ENCODE measurements at regions not wholly inside any gene's neighbourhood (a gene's known extent, or its start where the extent isn't known, plus 50 kb on each side); places are given as distances from the start of the nearest gene placed in this dataset.

GRCh38 chr16:5870886-5871691, 773.5 kb upstream of the EEF2KMT start:
- ChIA-PET POLR2A (ENCODE audit: unreplicated experiment) (no interaction called here), CTCF (no interaction called here)
- H3K79me2 ChIP-seq (ENCODE audit: low read length) = no peaks in the 10 kb centered on the region
- H3K27ac ChIP-seq (ENCODE audit: low read length) = no peak overlapping the region
- no TSS peak for BruUV-seq (replicated peaks)
- H3K9me2 ChIP-seq (replicated peaks; ENCODE audit: low read length) = no peaks in the 10 kb centered on the region
- intact Hi-C loops (cut with micrococcal nuclease) = no loop called here
- ATAC-seq (no peak), DNase-seq (no peak)
- no peaks in the 10 kb centered on the region for H3K9me3 ChIP-seq (ENCODE audit: low read length)
- no peaks in the 10 kb centered on the region for H4K20me1 ChIP-seq (ENCODE audit: low read length)
- H2AFZ ChIP-seq (ENCODE audit: low read length) = no peak overlapping the region
- H3K36me3 ChIP-seq (ENCODE audit: low read depth, low read length) = no peaks in the 10 kb centered on the region
- no peak for TF ChIP-seq EZH2phosphoT487 (IDR thresholded peaks at IDR 0.05; ENCODE audit: borderline replicate concordance, low read length)
- TF ChIP-seq EZH2 (IDR thresholded peaks at IDR 0.05; ENCODE audit: low read length, unreplicated experiment) = no peak
- TF ChIP-seq, protein P1, sequence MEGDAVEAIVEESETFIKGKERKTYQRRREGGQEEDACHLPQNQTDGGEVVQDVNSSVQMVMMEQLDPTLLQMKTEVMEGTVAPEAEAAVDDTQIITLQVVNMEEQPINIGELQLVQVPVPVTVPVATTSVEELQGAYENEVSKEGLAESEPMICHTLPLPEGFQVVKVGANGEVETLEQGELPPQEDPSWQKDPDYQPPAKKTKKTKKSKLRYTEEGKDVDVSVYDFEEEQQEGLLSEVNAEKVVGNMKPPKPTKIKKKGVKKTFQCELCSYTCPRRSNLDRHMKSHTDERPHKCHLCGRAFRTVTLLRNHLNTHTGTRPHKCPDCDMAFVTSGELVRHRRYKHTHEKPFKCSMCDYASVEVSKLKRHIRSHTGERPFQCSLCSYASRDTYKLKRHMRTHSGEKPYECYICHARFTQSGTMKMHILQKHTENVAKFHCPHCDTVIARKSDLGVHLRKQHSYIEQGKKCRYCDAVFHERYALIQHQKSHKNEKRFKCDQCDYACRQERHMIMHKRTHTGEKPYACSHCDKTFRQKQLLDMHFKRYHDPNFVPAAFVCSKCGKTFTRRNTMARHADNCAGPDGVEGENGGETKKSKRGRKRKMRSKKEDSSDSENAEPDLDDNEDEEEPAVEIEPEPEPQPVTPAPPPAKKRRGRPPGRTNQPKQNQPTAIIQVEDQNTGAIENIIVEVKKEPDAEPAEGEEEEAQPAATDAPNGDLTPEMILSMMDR (conservative IDR thresholded peaks at IDR 0.05; ENCODE audit: low read depth, low read length) = no peak
- no peaks in the 10 kb centered on the region for H3K27me3 ChIP-seq (ENCODE audit: low read length)
- no peaks in the 10 kb centered on the region for H3K4me1 ChIP-seq (ENCODE audit: insufficient read depth, low read length)
- no peak overlapping the region for H3K4me3 ChIP-seq (ENCODE audit: low read length)
- H3K4me2 ChIP-seq (ENCODE audit: low read length) = no peak overlapping the region
- H3F3A ChIP-seq (ENCODE audit: low read length, unreplicated experiment) = no peaks in the 10 kb centered on the region
- H3K9ac ChIP-seq (ENCODE audit: low read length) = no peak overlapping the region

GRCh38 chr16:5867250-5867649, 769.7 kb upstream of the EEF2KMT start:
- Histone ChIP-seq H3F3A (ENCODE audit: low read length, unreplicated experiment) (no peaks in the 10 kb centered on the region), H3K9ac (ENCODE audit: low read length) (no peak overlapping the region), H3K4me3 (ENCODE audit: low read length) (no peak overlapping the region), H3K9me3 (ENCODE audit: low read length) (no peaks in the 10 kb centered on the region), H3K4me1 (ENCODE audit: insufficient read depth, low read length) (no peaks in the 10 kb centered on the region), H3K79me2 (ENCODE audit: low read length) (no peaks in the 10 kb centered on the region), H3K9me2 (replicated peaks; ENCODE audit: low read length) (no peaks in the 10 kb centered on the region), H3K4me2 (ENCODE audit: low read length) (no peak overlapping the region), H3K27me3 (ENCODE audit: low read length) (no peaks in the 10 kb centered on the region), H3K36me3 (ENCODE audit: low read depth, low read length) (no peaks in the 10 kb centered on the region), H2AFZ (ENCODE audit: low read length) (no peak overlapping the region), H3K27ac (ENCODE audit: low read length) (no peak overlapping the region), H4K20me1 (ENCODE audit: low read length) (no peaks in the 10 kb centered on the region)
- ATAC-seq = no peak
- TF ChIP-seq, protein P1 (conservative IDR thresholded peaks at IDR 0.05; ENCODE audit: low read depth, low read length) = no peak
- no peak for TF ChIP-seq EZH2phosphoT487 (IDR thresholded peaks at IDR 0.05; ENCODE audit: borderline replicate concordance, low read length)
- no TSS peak for BruUV-seq (replicated peaks)
- no peak for DNase-seq
- intact Hi-C loops (cut with micrococcal nuclease) = no loop called here
- ChIA-PET CTCF (no interaction called here), POLR2A (ENCODE audit: unreplicated experiment) (no interaction called here)

DNA sequence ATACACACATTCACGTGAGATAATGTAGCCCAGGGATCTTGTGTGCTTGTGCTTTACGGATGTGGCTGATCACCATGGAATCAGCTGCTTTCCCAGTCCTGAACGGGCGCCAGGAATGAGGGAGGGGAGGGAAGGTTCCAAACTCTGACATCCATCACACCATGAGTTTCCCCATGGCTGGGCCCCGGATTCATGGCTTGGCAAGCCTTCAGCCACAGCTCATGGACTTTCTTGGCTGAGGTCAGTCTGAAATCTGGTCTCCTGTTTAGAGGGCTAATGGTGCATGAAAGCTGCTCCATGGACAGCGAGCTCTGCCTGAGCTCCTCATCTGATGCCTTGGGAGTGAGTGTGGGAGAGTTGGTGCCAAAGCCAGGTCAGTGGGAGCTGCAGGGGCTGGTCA, 767.6 kb upstream of the EEF2KMT start:
- no peak overlapping the region for H3K4me2 ChIP-seq (ENCODE audit: low read length)
- H3F3A ChIP-seq (ENCODE audit: low read length, unreplicated experiment) = no peaks in the 10 kb centered on the region
- no peaks in the 10 kb centered on the region for H3K27me3 ChIP-seq (ENCODE audit: low read length)
- no peaks in the 10 kb centered on the region for H3K36me3 ChIP-seq (ENCODE audit: low read depth, low read length)
- H3K27ac ChIP-seq (ENCODE audit: low read length) = no peak overlapping the region
- ATAC-seq (no peak), DNase-seq (no peak)
- ChIA-PET CTCF (no interaction called here), POLR2A (ENCODE audit: unreplicated experiment) (no interaction called here)
- no peaks in the 10 kb centered on the region for H3K9me2 ChIP-seq (replicated peaks; ENCODE audit: low read length)
- H4K20me1 ChIP-seq (ENCODE audit: low read length) = no peaks in the 10 kb centered on the region
- no peak overlapping the region for H3K9ac ChIP-seq (ENCODE audit: low read length)
- BruUV-seq (replicated peaks) = no TSS peak
- no peaks in the 10 kb centered on the region for H3K4me1 ChIP-seq (ENCODE audit: insufficient read depth, low read length)
- intact Hi-C loops (cut with micrococcal nuclease) = no loop called here
- H3K9me3 ChIP-seq (ENCODE audit: low read length) = no peaks in the 10 kb centered on the region
- no peak overlapping the region for H2AFZ ChIP-seq (ENCODE audit: low read length)
- TF ChIP-seq EZH2 (IDR thresholded peaks at IDR 0.05; ENCODE audit: low read length, unreplicated experiment) (no peak), EZH2phosphoT487 (IDR thresholded peaks at IDR 0.05; ENCODE audit: borderline replicate concordance, low read length) (no peak)
- TF ChIP-seq, protein P1 (conservative IDR thresholded peaks at IDR 0.05; ENCODE audit: low read depth, low read length) = no peak
- H3K4me3 ChIP-seq (ENCODE audit: low read length) = no peak overlapping the region
- no peaks in the 10 kb centered on the region for H3K79me2 ChIP-seq (ENCODE audit: low read length)
